Pancreas (tissue), 10 donors: ENCODE measurements at regions not wholly inside any gene's neighbourhood (a gene's known extent, or its start where the extent isn't known, plus 50 kb on each side); places are given as distances from the start of the nearest gene placed in this dataset.

Experiments used
- ATAC-seq, 4 donors: fragments of 200-7000 bp; cut with Tn5 transposase; one replicate each; pipeline versions ENCODE4 v1.8.0 to v1.9.1; 2020; ENCODE audit warnings: mild to moderate bottlenecking in 4 of 4, moderate library complexity in 4 of 4
- DNase-seq, 6 donors: peaks; one replicate each; pipeline ENCODE4 v3.0.0-alpha.2; 2020
- FAIRE-seq: peaks from 2 replicates; lab custom pipeline; 2012; peaks lifted over from hg19 to GRCh38; lab: Jason Lieb, UNC
- H3K27ac ChIP-seq, 4 donors: fragments of 200-600 bp; sonication (generic); 1 replicate in 3 of 4; 2 replicates in 1 of 4; pipeline versions ENCODE4 v1.5.0 to v1.8.0; 2020
- H3K27me3 ChIP-seq, 4 donors: fragments of 200-600 bp; one replicate each; pipeline ENCODE4 v1.8.0; 2021
- H3K36me3 ChIP-seq, 3 donors: fragments of 200-600 bp; sonication (generic) in 1 of 3; one replicate each; pipeline versions ENCODE4 v1.5.0 to v1.8.0; 2020 to 2021
- H3K4me1 ChIP-seq, 3 donors: fragments of 200-600 bp; one replicate each; pipeline ENCODE4 v1.8.0; 2021
- H3K4me3 ChIP-seq, 4 donors: fragments of 200-600 bp; sonication (generic) in 2 of 4; one replicate each; pipeline versions ENCODE4 v1.5.0 to v1.8.0; 2020 to 2021
- H3K9me3 ChIP-seq, 4 donors: fragments of 200-600 bp; one replicate each; pipeline ENCODE4 v1.8.0; 2021
- CTCF ChIP-seq, 4 donors: fragments of 200-600 bp; sonication (generic) in 3 of 4; IDR thresholded peaks; one replicate each; pipeline versions ENCODE4 v1.5.0 to v1.8.0; 2021; ENCODE audit warnings: antibody characterized with exemption in 4 of 4
- WGBS, 2 donors: extraction: QIAGEN DNeasy Blood & Tissue Kit; methylation state at CpG; one replicate each; pipeline ENCODE4 v1.1.7; 2013; 5-methylcytosine and 5-hydroxymethylcytosine counted together
- intact Hi-C, 3 donors: fragments of 100-400 bp; cut with DNase I; formaldehyde crosslinking; loops; one replicate each; pipeline versions ENCODE4 v1.11.1 to v1.14.2; 2022
- donor health status: healthy with polysubstance abuse.
- donor health status: DM: no; HTN: no; CAD: no; lungs with moderate emphysema.
- donor health status: DM: no; HTN: no; CAD: no.
- donor health status: control.
- donor health status: control.
- donor health status: Bipolar disorder and iron deficiency.
- donor health status: DM: yes; HTN: yes; CAD: no.
- donor health status: DM: no; HTN: no; CAD: no.
- donor health status: DM: no; HTN: no; CAD: no.
- donor health status: DM: yes; HTN: yes; CAD: no.

GRCh38 chr6:156087487-156087886 lies 631.8 kb upstream of the NOX3 start:
- FAIRE-seq (no peak), ATAC-seq (no peak), DNase-seq (no peak)
- intact Hi-C loops: no loop called here
- no peak overlapping the region for H3K4me3 ChIP-seq
- no peaks in the 10 kb centered on the region for H3K36me3 ChIP-seq
- H3K4me1 ChIP-seq: no peaks in the 10 kb centered on the region
- no peaks in the 10 kb centered on the region for H3K9me3 ChIP-seq
- H3K27me3 ChIP-seq: no peaks in the 10 kb centered on the region
- no peak for TF ChIP-seq CTCF (IDR thresholded peaks at IDR 0.05)
- H3K27ac ChIP-seq: no peak overlapping the region

- DNase-seq (no peak), FAIRE-seq (no peak), ATAC-seq (no peak)
- no peak overlapping the region for H3K27ac ChIP-seq
- no peaks in the 10 kb centered on the region for H3K27me3 ChIP-seq
- intact Hi-C loops: no loop called here
- no peaks in the 10 kb centered on the region for H3K4me1 ChIP-seq
- H3K36me3 ChIP-seq: no peaks in the 10 kb centered on the region
- H3K4me3 ChIP-seq: no peak overlapping the region
- H3K9me3 ChIP-seq: no peaks in the 10 kb centered on the region
- 54 to 65% methylated on average over 3 of the region's 3 CpGs for WGBS, 2 donors
- no peak for TF ChIP-seq CTCF (IDR thresholded peaks at IDR 0.05)
Measured at GRCh38 chr6:156082012-156082411, 626.4 kb upstream of the NOX3 start.

GRCh38 chr6:156080371-156080770 lies 624.7 kb upstream of the NOX3 start:
- FAIRE-seq (no peak), DNase-seq (no peak), ATAC-seq (no peak)
- no peaks in the 10 kb centered on the region for H3K9me3 ChIP-seq
- no peaks in the 10 kb centered on the region for H3K36me3 ChIP-seq
- H3K4me1 ChIP-seq: no peaks in the 10 kb centered on the region
- H3K27ac ChIP-seq: no peak overlapping the region
- H3K27me3 ChIP-seq: no peaks in the 10 kb centered on the region
- WGBS, 2 donors: 71 to 86% methylated on average over 1 of the region's 1 CpG
- intact Hi-C loops: no loop called here
- no peak overlapping the region for H3K4me3 ChIP-seq
- no peak for TF ChIP-seq CTCF (IDR thresholded peaks at IDR 0.05)

- WGBS, 2 donors: 32 to 34% methylated on average over 4 of the region's 4 CpGs
- Histone ChIP-seq H3K4me3 (no peak overlapping the region), H3K4me1 (no peaks in the 10 kb centered on the region), H3K27ac (no peak overlapping the region), H3K27me3 (no peaks in the 10 kb centered on the region), H3K9me3 (peaks cover 0 to 2% (median 0%) of the 10 kb centered on the region in 4 donors), H3K36me3 (no peaks in the 10 kb centered on the region)
- intact Hi-C loops: no loop called here
- no peak for TF ChIP-seq CTCF (IDR thresholded peaks at IDR 0.05)
- ATAC-seq: no peak
- DNase-seq: no peak
- no peak for FAIRE-seq
Measured at GRCh38 chr6:156068881-156069280, 613.2 kb upstream of the NOX3 start.

GRCh38 chr6:156065849-156066248 lies 610.2 kb upstream of the NOX3 start:
- WGBS, 2 donors: 25 to 33% methylated on average over 3 of the region's 3 CpGs
- no peak for FAIRE-seq

More at GRCh38 chr6:156065849-156066248, 610.2 kb upstream of the NOX3 start:
- ATAC-seq: peak in 2 of 4 donors; percentile 37 to 50
- no peaks in the 10 kb centered on the region for H3K36me3 ChIP-seq
- H3K9me3 ChIP-seq: peaks cover 0 to 2% (median 0%) of the 10 kb centered on the region in 4 donors
- H3K27ac ChIP-seq: no peak overlapping the region
- intact Hi-C loops: no loop called here
- no peaks in the 10 kb centered on the region for H3K27me3 ChIP-seq
- no peak for TF ChIP-seq CTCF (IDR thresholded peaks at IDR 0.05)
- no peak overlapping the region for H3K4me3 ChIP-seq
- H3K4me1 ChIP-seq: peaks cover 0 to 10% (median 7%) of the 10 kb centered on the region in 3 donors
- DNase-seq: no peak
